Effector CD8-positive, alpha-beta T cell (primary cell): ENCODE measurements at regions not wholly inside any gene's neighbourhood (a gene's known extent, or its start where the extent isn't known, plus 50 kb on each side); places are given as distances from the start of the nearest gene placed in this dataset.

ENCODE experiments used
- DNase-seq: peaks from one replicate; lab custom pipeline; 2025; lab: John Stamatoyannopoulos, UW

DNA sequence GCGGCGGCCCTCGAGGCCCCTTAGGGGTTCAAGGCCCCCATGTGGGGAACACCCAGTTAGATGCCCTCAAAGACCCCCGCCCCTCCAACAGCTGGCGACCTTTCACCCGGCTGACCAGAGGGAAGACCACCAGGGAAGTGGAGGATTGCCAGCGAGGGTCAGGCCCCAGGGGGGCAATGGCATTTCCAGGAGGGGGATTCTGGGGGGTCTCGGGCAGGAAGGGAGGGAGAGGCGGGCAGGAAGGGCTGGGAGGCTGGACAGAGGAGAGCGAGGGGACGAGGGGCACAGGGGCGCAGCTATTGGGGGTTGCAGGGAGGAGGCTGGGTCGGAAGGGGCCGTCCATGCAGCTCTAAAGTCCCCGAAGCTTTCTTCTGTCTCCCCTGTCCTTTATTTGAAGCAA, 139.5 kb downstream of the C16orf95 start:
- no peak for DNase-seq

DNA sequence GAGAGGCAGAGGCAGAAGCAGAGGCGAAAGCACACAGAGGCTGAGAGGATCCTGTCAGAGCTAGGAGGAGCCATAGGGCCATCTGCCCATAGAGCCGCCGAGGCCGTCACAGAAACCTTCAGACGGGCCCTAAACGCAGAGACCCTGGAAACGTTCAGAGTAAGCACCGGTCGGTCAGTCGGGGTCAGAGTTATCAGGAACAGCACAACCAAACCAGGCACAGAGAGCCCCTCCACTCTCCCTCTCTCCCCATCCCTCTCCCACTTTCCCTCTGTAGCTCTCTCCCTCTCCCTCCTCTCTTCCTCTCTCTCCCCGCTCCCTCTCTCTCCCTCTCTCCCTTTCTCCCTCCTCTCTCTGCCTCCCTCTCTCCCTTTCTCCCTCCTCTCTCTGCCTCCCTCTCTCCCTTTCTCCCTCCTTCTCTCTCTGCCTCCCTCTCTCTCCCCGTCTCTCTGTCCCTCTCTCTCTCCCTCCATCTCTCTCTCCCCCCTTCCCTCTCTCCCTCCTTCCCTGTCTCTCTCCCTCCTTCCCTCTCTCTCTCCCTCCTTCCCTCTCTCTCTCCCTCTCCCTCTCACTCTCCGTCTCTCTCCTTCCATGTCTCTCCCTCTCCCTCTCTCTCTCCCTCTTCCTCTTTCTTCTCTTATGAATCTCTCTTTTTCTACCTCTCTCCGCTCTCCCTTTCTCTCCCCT, 138.9 kb downstream of the C16orf95 start:
- DNase-seq: no peak

DNA sequence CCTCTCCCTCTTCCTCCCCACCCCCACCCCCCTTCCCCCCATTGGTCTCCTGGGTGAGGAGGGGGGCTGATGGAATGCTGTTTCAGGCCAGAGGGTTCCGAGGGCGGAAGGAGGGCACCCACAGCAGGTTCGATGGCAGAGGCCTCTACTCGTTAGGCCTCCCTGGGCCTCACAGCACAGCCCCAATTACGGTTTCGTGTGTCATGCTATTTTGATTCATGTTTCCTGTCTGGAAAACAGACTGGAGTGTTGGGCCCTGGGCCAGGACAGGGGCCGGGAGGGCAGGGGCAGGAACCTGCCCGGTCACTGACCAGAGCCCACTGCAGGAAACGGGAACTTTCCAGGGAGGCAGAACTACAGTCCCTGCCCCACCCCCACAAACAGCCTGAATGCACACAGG, 138.2 kb downstream of the C16orf95 start:
- no peak for DNase-seq

DNA sequence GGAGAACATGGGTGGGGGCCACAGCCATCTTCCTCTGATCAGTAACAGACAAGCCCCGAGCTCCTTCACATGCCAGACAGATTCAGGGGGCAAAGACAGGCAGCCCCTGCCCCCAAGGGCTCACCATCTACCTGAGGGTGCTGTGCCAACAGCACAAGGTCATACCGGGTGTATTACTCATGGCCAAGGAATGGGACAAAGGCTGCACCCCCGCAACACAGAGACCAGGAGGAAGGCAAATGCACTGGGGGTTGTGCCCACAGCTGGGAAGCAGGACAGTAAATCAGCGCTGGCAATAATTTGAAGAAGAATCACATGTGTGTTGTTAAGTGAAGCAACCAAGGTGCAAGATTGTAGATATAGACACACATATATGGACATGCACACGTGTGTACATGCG, 137.1 kb downstream of the C16orf95 start:
- no peak for DNase-seq

- DNase-seq: no peak
Observed at GRCh38 chr16:87182759-87183158, 134.4 kb downstream of the C16orf95 start.

- no peak for DNase-seq
Observed at GRCh38 chr16:87183647-87184046, 133.5 kb downstream of the C16orf95 start.

DNA sequence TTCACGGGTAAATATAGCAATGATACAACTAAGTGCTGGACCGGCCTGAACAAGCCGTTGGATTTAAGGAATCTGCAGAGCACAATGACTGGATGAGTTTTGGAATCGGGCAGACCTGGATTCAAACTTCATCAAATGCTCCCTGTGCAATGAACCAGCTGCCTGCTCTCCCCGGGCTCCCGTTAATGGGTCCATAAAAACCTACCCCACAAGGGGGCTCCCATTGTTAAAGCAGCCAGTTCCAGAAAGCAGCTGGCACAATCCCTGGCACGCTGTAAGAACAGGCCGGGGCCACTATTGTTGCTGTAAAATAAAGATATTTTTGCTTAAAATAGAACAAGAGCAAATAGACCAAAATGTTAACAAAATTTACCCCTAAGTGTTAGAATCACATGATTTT, 131.9 kb downstream of the C16orf95 start:
- DNase-seq: no peak

GRCh38 chr16:87185983-87186382, 131.2 kb downstream of the C16orf95 start:
- DNase-seq: no peak

GRCh38 chr16:87186446-87186845, 130.7 kb downstream of the C16orf95 start:
- DNase-seq: no peak

DNA sequence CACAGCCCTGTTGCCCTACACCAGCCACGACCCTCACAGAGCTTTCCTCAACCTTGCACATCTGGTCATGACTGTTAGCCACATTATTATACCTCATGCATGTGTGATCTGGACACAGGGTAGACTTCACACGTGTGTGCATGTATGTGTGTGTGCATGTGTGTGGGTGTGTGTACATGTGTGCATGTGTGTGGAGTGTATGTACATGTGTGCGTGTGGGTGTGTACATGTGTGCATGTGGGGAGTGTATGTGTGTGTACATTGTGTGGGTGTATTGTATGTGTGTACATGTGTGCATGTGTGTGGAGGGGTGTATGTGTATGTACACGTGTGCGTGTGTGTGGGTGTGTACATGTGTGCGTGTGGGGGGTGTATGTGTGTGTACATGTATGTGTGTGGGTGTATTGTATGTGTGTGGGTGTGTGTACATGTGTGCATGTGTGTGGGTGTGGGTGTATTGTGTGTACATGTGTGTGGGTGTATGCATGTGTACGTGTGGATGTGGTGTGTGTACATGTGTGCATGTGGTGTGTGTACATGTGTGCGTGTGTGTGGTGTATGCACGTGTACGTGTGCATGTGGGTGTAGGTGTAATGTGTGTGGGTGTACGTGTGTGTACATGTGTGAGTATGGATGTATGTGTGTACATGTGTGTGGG, 130.2 kb downstream of the C16orf95 start:
- DNase-seq: no peak

DNA sequence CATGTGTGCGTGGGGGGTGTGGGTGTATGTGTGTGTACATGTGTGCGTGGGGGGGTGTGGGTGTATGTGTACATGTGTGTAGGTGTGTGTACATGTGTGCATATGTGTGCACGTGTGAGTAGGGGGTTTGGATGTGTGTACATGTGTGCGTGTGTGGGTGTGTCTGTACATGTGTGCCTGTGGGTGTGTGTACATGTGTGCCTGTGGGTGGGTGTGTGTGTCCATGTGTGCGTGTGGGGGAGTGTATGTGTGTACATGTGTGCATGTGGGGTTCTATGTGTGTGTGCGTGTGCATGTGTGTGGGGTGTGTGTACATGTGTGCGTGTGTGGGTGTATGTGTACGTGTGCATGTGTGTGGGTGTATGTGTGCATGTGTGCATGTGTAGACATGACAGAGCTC, 129.1 kb downstream of the C16orf95 start:
- no peak for DNase-seq

- DNase-seq: no peak
Observed at GRCh38 chr16:87189426-87189825, 127.8 kb downstream of the C16orf95 start.

DNA sequence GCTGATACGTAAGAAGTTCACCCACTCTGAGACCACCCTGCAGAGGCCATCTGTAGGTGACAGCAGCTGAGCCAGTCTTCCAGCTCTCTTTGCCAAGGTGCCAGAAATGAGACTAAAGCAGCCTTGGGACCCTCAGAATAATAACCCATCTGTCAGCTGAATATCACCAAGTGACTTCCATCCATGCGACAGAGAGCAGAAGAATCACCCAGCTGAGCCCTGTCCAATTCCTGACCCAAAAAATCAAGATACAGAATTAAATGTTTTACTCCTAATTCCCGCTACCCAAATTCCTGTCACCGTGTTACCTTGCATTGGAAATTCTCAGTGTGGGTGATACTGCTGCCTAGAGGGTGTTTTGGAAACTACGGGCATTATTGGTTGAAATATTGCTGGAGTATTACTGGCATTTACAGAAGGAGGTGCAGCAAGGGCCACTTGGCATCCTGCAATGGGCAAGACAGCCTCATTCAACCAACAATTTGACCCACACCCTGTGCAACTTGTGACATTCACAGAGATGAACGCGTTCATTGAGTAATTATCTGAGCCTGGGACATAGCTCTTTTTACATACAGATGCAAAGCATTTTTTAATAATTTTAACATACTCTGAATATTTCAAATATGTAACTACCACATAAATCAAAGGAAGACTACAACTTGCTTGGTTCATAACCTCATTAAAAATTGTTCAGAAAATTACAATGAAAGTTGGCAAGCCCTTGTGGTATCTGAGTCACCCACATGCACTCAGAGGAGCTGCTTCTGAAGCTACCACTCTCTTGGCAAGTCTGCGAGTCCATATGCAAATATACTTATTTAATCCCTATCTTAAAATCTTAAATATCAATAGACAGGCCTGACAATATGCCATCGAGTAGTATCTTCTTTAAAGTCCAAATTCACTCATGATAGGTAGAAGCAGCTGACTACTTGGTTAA, 126.6 kb downstream of the C16orf95 start:
- DNase-seq: no peak

GRCh38 chr16:87192452-87193073, 124.6 kb downstream of the C16orf95 start:
- DNase-seq: no peak

- DNase-seq: no peak
Observed at GRCh38 chr16:87194172-87194571, 123.0 kb downstream of the C16orf95 start.

- DNase-seq: no peak
Observed at GRCh38 chr16:87195161-87195560, 122.0 kb downstream of the C16orf95 start.

DNA sequence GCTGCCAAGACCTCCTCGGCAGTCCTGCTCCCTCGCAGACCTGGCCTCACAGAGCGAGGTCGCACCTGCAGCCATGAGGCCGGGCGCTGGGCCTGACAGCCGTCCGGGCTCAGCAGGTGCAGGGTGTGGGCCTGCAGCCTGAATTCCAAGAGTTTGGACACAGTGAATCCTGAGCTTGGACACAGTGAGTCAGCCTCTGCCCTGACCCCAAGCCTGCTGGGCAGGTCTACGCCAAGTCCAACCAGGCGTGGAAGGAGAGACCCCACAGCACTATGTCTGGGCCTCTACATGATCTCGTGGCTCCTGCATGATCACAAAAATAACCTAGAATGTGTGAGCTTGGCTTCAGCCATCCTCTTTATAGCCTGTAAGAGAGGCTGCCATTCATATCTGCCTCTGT, 121.0 kb downstream of the C16orf95 start:
- DNase-seq: no peak

- no peak for DNase-seq
Observed at GRCh38 chr16:87196661-87197060, 120.5 kb downstream of the C16orf95 start.

DNA sequence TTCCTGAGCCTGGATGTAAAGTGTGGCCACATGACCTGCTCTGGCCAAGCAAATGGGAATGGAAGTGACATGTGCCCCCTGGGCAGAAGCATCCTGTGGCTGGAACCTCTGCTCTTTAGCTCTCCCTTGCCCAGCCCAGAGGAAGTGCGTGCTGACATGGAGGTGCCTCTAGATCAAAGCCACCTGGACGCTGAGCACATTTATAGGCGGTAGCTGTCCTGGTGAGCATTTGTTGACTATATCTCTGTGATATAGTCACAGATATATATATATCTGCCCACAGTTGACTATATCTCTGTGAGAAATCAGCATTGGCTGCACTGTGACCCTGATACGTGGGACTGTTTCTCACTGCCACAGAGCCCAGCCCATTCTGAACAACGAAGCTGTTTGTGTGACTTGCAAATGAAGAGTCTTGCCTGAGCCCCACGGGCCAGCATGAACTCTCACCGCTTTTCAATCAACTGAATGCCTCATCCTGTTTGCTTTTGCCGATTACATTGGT, 118.8 kb downstream of the C16orf95 start:
- DNase-seq: no peak

DNA sequence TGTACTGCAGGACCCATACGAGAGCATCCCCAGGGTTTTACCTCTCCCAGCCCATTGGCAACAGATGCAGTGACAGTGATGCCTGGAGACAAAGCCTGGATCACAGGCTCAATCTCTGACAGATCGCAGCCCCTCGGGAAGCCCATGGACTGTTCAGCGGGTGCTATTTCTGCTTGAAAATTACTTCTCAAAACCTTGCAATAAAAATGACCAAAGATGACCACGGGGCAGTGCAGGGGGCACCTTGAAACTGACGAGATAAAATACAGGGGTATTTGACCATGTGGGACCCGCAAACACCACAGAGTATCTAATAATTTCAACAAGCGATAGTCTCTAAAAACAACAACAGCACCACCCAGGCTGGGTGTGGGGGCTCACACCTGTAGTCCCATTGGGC, 118.3 kb downstream of the C16orf95 start:
- DNase-seq: no peak

GRCh38 chr16:87199379-87199778, 117.8 kb downstream of the C16orf95 start:
- no peak for DNase-seq

- DNase-seq: no peak
Observed at GRCh38 chr16:87199901-87200300, 117.3 kb downstream of the C16orf95 start.
